CD4-positive, alpha-beta T cell treated with Interferon gamma for 1 hour (primary cell): ENCODE measurements at regions not wholly inside any gene's neighbourhood (a gene's known extent, or its start where the extent isn't known, plus 50 kb on each side); places are given as distances from the start of the nearest gene placed in this dataset.
A peak's percentile ranks its signal among the peaks of the same experiment; 100 is the strongest.

Experiments
- DNase-seq: peaks from one replicate; pipeline ENCODE4 v3.0.0-alpha.2; 2020

GRCh38 chr6:134517145-134517658 is 199.3 kb upstream of the SGK1 start:
- peak; percentile 3 for DNase-seq

- DNase-seq: no peak
Observed at GRCh38 chr6:134516582-134516981, 198.7 kb upstream of the SGK1 start.

GRCh38 chr6:134515986-134516385 is 198.1 kb upstream of the SGK1 start:
- no peak for DNase-seq

GRCh38 chr6:134512981-134513391 is 195.1 kb upstream of the SGK1 start:
- DNase-seq: no peak

- DNase-seq: no peak
Observed at GRCh38 chr6:134511984-134512683, 194.2 kb upstream of the SGK1 start.

- no peak for DNase-seq
Observed at GRCh38 chr6:134510920-134511319, 193.0 kb upstream of the SGK1 start.

- no peak for DNase-seq
Observed at GRCh38 chr6:134510142-134510541, 192.2 kb upstream of the SGK1 start.

GRCh38 chr6:134508862-134509498 is 191.1 kb upstream of the SGK1 start:
- no peak for DNase-seq

- no peak for DNase-seq
Observed at GRCh38 chr6:134506162-134506561, 188.2 kb upstream of the SGK1 start.

GRCh38 chr6:134503585-134504281 is 185.8 kb upstream of the SGK1 start:
- DNase-seq: no peak

GRCh38 chr6:134502614-134503549 is 185.0 kb upstream of the SGK1 start:
- no peak for DNase-seq

GRCh38 chr6:134495890-134496248 is 178.0 kb upstream of the SGK1 start:
- DNase-seq: no peak

- no peak for DNase-seq
Observed at GRCh38 chr6:134495203-134495889, 177.4 kb upstream of the SGK1 start.

- DNase-seq: no peak
Observed at GRCh38 chr6:134493789-134494188, 175.9 kb upstream of the SGK1 start.

GRCh38 chr6:134491477-134491876 is 173.6 kb upstream of the SGK1 start:
- no peak for DNase-seq

GRCh38 chr6:134482593-134483270 is 164.8 kb upstream of the SGK1 start:
- DNase-seq: no peak

GRCh38 chr6:134481966-134482365 is 164.1 kb upstream of the SGK1 start:
- no peak for DNase-seq

- DNase-seq: no peak
Observed at GRCh38 chr6:134480593-134480992, 162.7 kb upstream of the SGK1 start.

GRCh38 chr6:134478764-134479399 is 161.0 kb upstream of the SGK1 start:
- no peak for DNase-seq

GRCh38 chr6:134477991-134478635 is 160.2 kb upstream of the SGK1 start:
- no peak for DNase-seq

GRCh38 chr6:134474955-134475354 is 157.0 kb upstream of the SGK1 start:
- no peak for DNase-seq
